HG03139 (cell line): ENCODE measurements at regions not wholly inside any gene's neighbourhood (a gene's known extent, or its start where the extent isn't known, plus 50 kb on each side); places are given as distances from the start of the nearest gene placed in this dataset.
"Not testable (repeated sequence)": the region's sequence is repeated elsewhere in the genome, so short reads cannot be mapped to it uniquely, and the experiment has no call there.

Experiments
- ATAC-seq: cut with Tn5 transposase; IDR thresholded peaks from one replicate; pipeline ENCODE4 v1.9.1; 2021; ENCODE audit not compliant: unreplicated experiment

GRCh38 chr15:95616306-95616705 lies 714.2 kb upstream of the NR2F2 start:
- no peak for ATAC-seq

GRCh38 chr15:95620934-95621579 lies 709.4 kb upstream of the NR2F2 start:
- ATAC-seq, result no peak

- ATAC-seq, result no peak
These were observed 707.7 kb upstream of the NR2F2 start for GRCh38 chr15:95622843-95623242.

GRCh38 chr15:95624100-95624499 lies 706.4 kb upstream of the NR2F2 start:
- ATAC-seq, result no peak

- ATAC-seq, result no peak
These were observed 705.7 kb upstream of the NR2F2 start for GRCh38 chr15:95624616-95625361.

- ATAC-seq, result no peak
These were observed 703.8 kb upstream of the NR2F2 start for GRCh38 chr15:95626501-95627361.

GRCh38 chr15:95629503-95630168 lies 700.9 kb upstream of the NR2F2 start:
- no peak for ATAC-seq

- no peak for ATAC-seq
These were observed 699.8 kb upstream of the NR2F2 start for GRCh38 chr15:95630683-95631082.

GRCh38 chr15:95635666-95636065 lies 694.8 kb upstream of the NR2F2 start:
- ATAC-seq, result no peak

- no peak for ATAC-seq
These were observed 694.4 kb upstream of the NR2F2 start for GRCh38 chr15:95636107-95636506.

GRCh38 chr15:95637234-95637633 lies 693.3 kb upstream of the NR2F2 start:
- ATAC-seq, result not testable (repeated sequence)

GRCh38 chr15:95639208-95639607 lies 691.3 kb upstream of the NR2F2 start:
- ATAC-seq, result no peak

GRCh38 chr15:95644100-95644875 lies 686.2 kb upstream of the NR2F2 start:
- no peak for ATAC-seq

GRCh38 chr15:95645791-95646338 lies 684.6 kb upstream of the NR2F2 start:
- no peak for ATAC-seq

GRCh38 chr15:95646484-95647273 lies 683.8 kb upstream of the NR2F2 start:
- no peak for ATAC-seq

- ATAC-seq, result no peak
These were observed 682.8 kb upstream of the NR2F2 start for GRCh38 chr15:95647531-95648277.

GRCh38 chr15:95653361-95653805 lies 677.1 kb upstream of the NR2F2 start:
- ATAC-seq, result no peak

GRCh38 chr15:95655089-95655607 lies 675.4 kb upstream of the NR2F2 start:
- ATAC-seq, result no peak
